ENCODE measurements at regions not wholly inside any gene's neighbourhood (a gene's known extent, or its start where the extent isn't known, plus 50 kb on each side); places are given as distances from the start of the nearest gene placed in this dataset.
"Not testable (repeated sequence)": the region's sequence is repeated elsewhere in the genome, so short reads cannot be mapped to it uniquely, and the experiment has no call there.

DNA sequence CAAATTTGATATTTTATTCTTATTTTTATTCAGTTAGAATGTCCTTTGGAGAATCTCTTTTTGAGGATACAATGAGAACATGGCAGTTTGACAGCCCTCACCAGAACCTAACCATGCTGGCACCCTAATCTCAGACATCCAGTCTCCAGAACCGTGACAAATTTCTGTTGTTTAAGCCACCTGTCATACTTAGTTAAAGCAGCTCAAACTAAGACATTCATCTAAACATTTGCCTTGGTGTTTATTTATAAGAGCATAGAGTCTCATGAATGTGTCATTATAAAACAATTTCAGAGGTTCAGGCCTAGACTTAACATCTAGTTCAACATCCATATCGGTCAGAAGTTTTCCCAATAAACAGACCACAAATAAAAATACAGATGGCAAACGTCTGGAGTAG lies 125.1 kb upstream of the FUNDC1 start:
- Histone ChIP-seq H3K4me1 (ENCODE audit: insufficient read depth, low read length) (no peaks in the 10 kb centered on the region), H3K27ac (ENCODE audit: low read depth, low read length) (no peak overlapping the region), H3K27me3 (ENCODE audit: insufficient read depth, low read length) (peaks cover 3% of the 10 kb centered on the region), H4K20me1 (ENCODE audit: insufficient read depth, low read length) (no peaks in the 10 kb centered on the region), H3K79me2 (ENCODE audit: insufficient read depth, low read length) (no peaks in the 10 kb centered on the region), H3K9me3 (ENCODE audit: low read depth, low read length) (no peaks in the 10 kb centered on the region), H3K4me2 (ENCODE audit: insufficient read depth, low read length) (no peak overlapping the region), H2AFZ (ENCODE audit: low read length) (no peak overlapping the region), H3K36me3 (ENCODE audit: insufficient read depth, low read length) (no peaks in the 10 kb centered on the region), H3K4me3 (ENCODE audit: insufficient read depth, low read length) (no peak overlapping the region)
- no peak for TF ChIP-seq CTCF (IDR thresholded peaks at IDR 0.05; ENCODE audit: extremely low read depth, low read depth, low read length)
- DNase-seq (ENCODE audit: insufficient read length, low spot score, missing footprints), result no peak

DNA sequence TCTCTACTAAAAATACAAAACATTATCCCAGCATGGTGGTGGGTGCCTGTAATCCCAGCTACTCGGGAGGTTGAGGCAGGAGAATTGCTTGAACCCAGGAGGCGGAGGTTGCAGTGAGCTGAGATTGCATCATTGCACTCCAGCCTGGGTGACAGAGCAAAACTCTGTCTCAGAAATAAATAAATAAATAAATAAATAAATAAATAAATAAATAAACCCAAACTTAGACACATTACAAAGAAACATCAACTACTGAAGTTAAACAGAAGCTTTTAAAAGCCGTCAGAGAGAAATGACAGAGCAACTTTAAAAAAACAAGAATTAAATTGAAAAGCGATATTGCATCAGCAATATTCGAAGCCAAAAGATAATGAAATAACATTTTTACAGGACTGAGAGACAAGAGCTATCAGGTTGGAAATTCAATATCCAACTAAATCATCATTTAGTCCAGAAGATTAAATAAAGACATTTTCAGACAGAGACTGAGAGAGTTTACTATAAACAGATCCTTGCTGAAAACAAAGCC lies 115.1 kb upstream of the FUNDC1 start:
- not testable (repeated sequence) for H3K27me3 ChIP-seq (ENCODE audit: insufficient read depth, low read length); H3K36me3 ChIP-seq (ENCODE audit: insufficient read depth, low read length); H3K9me3 ChIP-seq (ENCODE audit: low read depth, low read length); H3K4me1 ChIP-seq (ENCODE audit: insufficient read depth, low read length); H4K20me1 ChIP-seq (ENCODE audit: insufficient read depth, low read length); H2AFZ ChIP-seq (ENCODE audit: low read length); H3K4me3 ChIP-seq (ENCODE audit: insufficient read depth, low read length); DNase-seq (ENCODE audit: insufficient read length, low spot score, missing footprints); H3K27ac ChIP-seq (ENCODE audit: low read depth, low read length); H3K4me2 ChIP-seq (ENCODE audit: insufficient read depth, low read length); H3K79me2 ChIP-seq (ENCODE audit: insufficient read depth, low read length)

- Histone ChIP-seq H3K9me3 (ENCODE audit: low read depth, low read length) (no peaks in the 10 kb centered on the region), H3K27me3 (ENCODE audit: insufficient read depth, low read length) (peaks cover 5% of the 10 kb centered on the region), H2AFZ (ENCODE audit: low read length) (no peak overlapping the region), H3K36me3 (ENCODE audit: insufficient read depth, low read length) (no peaks in the 10 kb centered on the region), H3K27ac (ENCODE audit: low read depth, low read length) (no peak overlapping the region), H3K79me2 (ENCODE audit: insufficient read depth, low read length) (no peaks in the 10 kb centered on the region), H3K4me3 (ENCODE audit: insufficient read depth, low read length) (no peak overlapping the region), H4K20me1 (ENCODE audit: insufficient read depth, low read length) (no peaks in the 10 kb centered on the region), H3K4me2 (ENCODE audit: insufficient read depth, low read length) (no peak overlapping the region), H3K4me1 (ENCODE audit: insufficient read depth, low read length) (no peaks in the 10 kb centered on the region)
- DNase-seq (ENCODE audit: insufficient read length, low spot score, missing footprints), result no peak
- TF ChIP-seq CTCF (IDR thresholded peaks at IDR 0.05; ENCODE audit: extremely low read depth, low read depth, low read length), result no peak
Measured at GRCh38 chrX:44651358-44651757, 108.7 kb upstream of the FUNDC1 start.

- Histone ChIP-seq H3K4me3 (ENCODE audit: insufficient read depth, low read length) (no peak overlapping the region), H3K36me3 (ENCODE audit: insufficient read depth, low read length) (no peaks in the 10 kb centered on the region), H3K27ac (ENCODE audit: low read depth, low read length) (no peak overlapping the region), H3K9me3 (ENCODE audit: low read depth, low read length) (no peaks in the 10 kb centered on the region), H4K20me1 (ENCODE audit: insufficient read depth, low read length) (no peaks in the 10 kb centered on the region), H3K4me2 (ENCODE audit: insufficient read depth, low read length) (no peak overlapping the region), H3K27me3 (ENCODE audit: insufficient read depth, low read length) (peaks cover 3% of the 10 kb centered on the region), H2AFZ (ENCODE audit: low read length) (no peak overlapping the region), H3K4me1 (ENCODE audit: insufficient read depth, low read length) (no peaks in the 10 kb centered on the region), H3K79me2 (ENCODE audit: insufficient read depth, low read length) (no peaks in the 10 kb centered on the region)
- TF ChIP-seq CTCF (IDR thresholded peaks at IDR 0.05; ENCODE audit: extremely low read depth, low read depth, low read length), result no peak
- DNase-seq (ENCODE audit: insufficient read length, low spot score, missing footprints), result no peak
Measured at GRCh38 chrX:44643723-44644122, 101.1 kb upstream of the FUNDC1 start.

Data from osteoblast (primary cell).